ENCODE measurements at regions not wholly inside any gene's neighbourhood (a gene's known extent, or its start where the extent isn't known, plus 50 kb on each side); places are given as distances from the start of the nearest gene placed in this dataset.

GRCh38 chr18:62629031-62629430, 86.3 kb upstream of the PHLPP1 start:
- no peaks in the 10 kb centered on the region for H3K23me2 ChIP-seq (ENCODE audit: low read depth, low read length)
- no peak overlapping the region for H4K8ac ChIP-seq (ENCODE audit: extremely low read depth, insufficient read depth, low read length)
- no peak overlapping the region for H4K5ac ChIP-seq (ENCODE audit: insufficient read length, low read depth, low read length)
- H2BK15ac ChIP-seq (ENCODE audit: low read length), result no peak overlapping the region
- no peak overlapping the region for H3K4me3 ChIP-seq (ENCODE audit: extremely low read depth in 1 of 4, insufficient read depth in 2 of 4, low read depth in 3 of 4, low read length in 4 of 4)
- no peaks in the 10 kb centered on the region for H3K27me3 ChIP-seq (replicated peaks in 1 of 4; ENCODE audit: control insufficient read depth in 3 of 4, extremely low read depth in 1 of 4, insufficient read depth in 3 of 4, low read length in 3 of 4)
- no peak overlapping the region for H3K27ac ChIP-seq (ENCODE audit: low read depth, low read length)
- no peak overlapping the region for H3K23ac ChIP-seq (ENCODE audit: insufficient read length)
- H4K20me1 ChIP-seq (replicated peaks in 1 of 2; ENCODE audit: control insufficient read depth in 1 of 2, insufficient read depth in 2 of 2, low read length in 2 of 2), result no peaks in the 10 kb centered on the region
- 86% methylated on average over 8 of the region's 8 CpGs; no CpG with 5 or more reads in 1 of the 2 experiments for WGBS, 2 experiments (ENCODE audit: extremely low coverage in 1 of 2, insufficient coverage in 1 of 2, insufficient read length in 1 of 2, insufficient replicate concordance in 2 of 2, low coverage in 1 of 2, low lambda C conversion rate in 2 of 2, missing lambda C conversion rate in 1 of 2)
- no peak overlapping the region for H2AFZ ChIP-seq (ENCODE audit: low read length)
- DNase-seq (ENCODE audit: low read depth in 1 of 2, low spot score in 2 of 2) (no peak), FAIRE-seq (no peak)
- H2BK12ac ChIP-seq (ENCODE audit: low read depth, low read length), result no peak overlapping the region
- H3K9me3 ChIP-seq (ENCODE audit: insufficient read depth in 2 of 2, low read depth in 1 of 2, low read length in 1 of 2), result no peaks in the 10 kb centered on the region
- no peaks in the 10 kb centered on the region for H3K4me1 ChIP-seq (replicated peaks in 1 of 4; ENCODE audit: control insufficient read depth in 3 of 4, insufficient read depth in 4 of 4, low read length in 3 of 4)
- H2BK5ac ChIP-seq (ENCODE audit: low read depth, low read length), result no peak overlapping the region
- no peaks in the 10 kb centered on the region for H3K79me2 ChIP-seq (ENCODE audit: control insufficient read depth in 1 of 2, insufficient read depth in 2 of 2, low read length in 2 of 2)
- H2AK5ac ChIP-seq (ENCODE audit: low read depth, low read length), result no peak overlapping the region
- ChIA-PET POLR2A (ENCODE audit: partially characterized antibody) (no interaction called here), CTCF (ENCODE audit: partially characterized antibody) (interaction anchor here (0.6 to 1.0 kb wide), 4 partner anchors 9 to 43 kb away, joined by 3 to 4 read pairs (median 3); no protein-coding TSS in a partner anchor)
- TF ChIP-seq CBX5 (IDR thresholded peaks at IDR 0.05; ENCODE audit: low read depth, low read length), result no peak
- no peak for TF ChIP-seq JUN (IDR thresholded peaks at IDR 0.05; ENCODE audit: low read depth, low read length)
- no peak for TF ChIP-seq SIX5 (IDR thresholded peaks at IDR 0.05; ENCODE audit: low read depth, low read length)
- TF ChIP-seq USF2 (IDR thresholded peaks at IDR 0.05; ENCODE audit: low read length), result no peak
- TF ChIP-seq RAD21 (IDR thresholded peaks at IDR 0.05 in 1 of 2, conservative IDR thresholded peaks at IDR 0.05 in 1 of 2; ENCODE audit: low read depth in 2 of 2, low read length in 2 of 2), result no peak
- TF ChIP-seq BCL11A (IDR thresholded peaks at IDR 0.05; ENCODE audit: low read depth in 2 of 2, low read length in 2 of 2), result no peak
- no peak overlapping the region for H4K91ac ChIP-seq (replicated peaks; ENCODE audit: insufficient read length, low read length)
- H3K79me1 ChIP-seq (ENCODE audit: low read depth, low read length), result no peaks in the 10 kb centered on the region
- no peak overlapping the region for H3K56ac ChIP-seq (replicated peaks; ENCODE audit: insufficient read length, low read depth, low read length)
- no peak overlapping the region for H3K18ac ChIP-seq (ENCODE audit: extremely low read depth, low read length)
- no peak overlapping the region for H3K14ac ChIP-seq (ENCODE audit: insufficient read length)
- H3K4me2 ChIP-seq (ENCODE audit: insufficient read depth in 1 of 2, low read depth in 2 of 2, low read length in 2 of 2), result no peak overlapping the region
- no peak overlapping the region for H2BK120ac ChIP-seq (replicated peaks; ENCODE audit: low read depth, low read length)
- no peaks in the 10 kb centered on the region for H3K36me3 ChIP-seq (ENCODE audit: control insufficient read depth in 2 of 4, insufficient read depth in 4 of 4, low read length in 3 of 4)
- no peak overlapping the region for H3K4ac ChIP-seq (replicated peaks; ENCODE audit: insufficient read length, low read depth, low read length)
- H2BK20ac ChIP-seq (ENCODE audit: low read length), result no peak overlapping the region
- H3K9ac ChIP-seq (replicated peaks in 1 of 4; ENCODE audit: extremely low read depth in 1 of 4, low read depth in 3 of 4, low read length in 3 of 4), result no peak overlapping the region

Data from H1 (cell line).